Right lobe of liver (tissue), 4 donors: ENCODE measurements at regions not wholly inside any gene's neighbourhood (a gene's known extent, or its start where the extent isn't known, plus 50 kb on each side); places are given as distances from the start of the nearest gene placed in this dataset.

ENCODE experiments used
- CTCF ChIP-seq, 4 donors: fragments of 200-600 bp in 3 of 4; fragments of 450-650 bp in 1 of 4; IDR thresholded peaks; one replicate each; pipeline versions ENCODE4 v1.5.1 to v1.8.0; 2016 to 2022; ENCODE audit warnings: antibody characterized with exemption in 4 of 4, mild to moderate bottlenecking in 2 of 4
- POLR2A ChIP-seq: fragments of 450-650 bp; IDR thresholded peaks from one replicate; pipeline ENCODE4 v1.6.1; 2017; ENCODE audit warnings: antibody characterized with exemption, mild to moderate bottlenecking
- donor health status: DM: no; HTN: no; CAD: no.
- donor health status: DM: no; HTN: no; CAD: no.
- donor health status: DM: no; HTN: yes; CAD: no.

GRCh38 chr2:146651361-146651760, 1193.5 kb upstream of the ACVR2A start:
- no peak for TF ChIP-seq POLR2A
- no peak for TF ChIP-seq CTCF (IDR thresholded peaks at IDR 0.05)
